Activated CD4-positive, alpha-beta T cell treated with anti-CD3 and anti-CD28 coated beads for 24 hours (primary cell): ENCODE measurements at regions not wholly inside any gene's neighbourhood (a gene's known extent, or its start where the extent isn't known, plus 50 kb on each side); places are given as distances from the start of the nearest gene placed in this dataset.
"Not testable (repeated sequence)": the region's sequence is repeated elsewhere in the genome, so short reads cannot be mapped to it uniquely, and the experiment has no call there.

Experiments
- DNase-seq, 2 donors: peaks; one replicate each; pipeline ENCODE4 v3.0.0-alpha.2; 2020; ENCODE audit warnings: low read depth in 2 of 2

DNA sequence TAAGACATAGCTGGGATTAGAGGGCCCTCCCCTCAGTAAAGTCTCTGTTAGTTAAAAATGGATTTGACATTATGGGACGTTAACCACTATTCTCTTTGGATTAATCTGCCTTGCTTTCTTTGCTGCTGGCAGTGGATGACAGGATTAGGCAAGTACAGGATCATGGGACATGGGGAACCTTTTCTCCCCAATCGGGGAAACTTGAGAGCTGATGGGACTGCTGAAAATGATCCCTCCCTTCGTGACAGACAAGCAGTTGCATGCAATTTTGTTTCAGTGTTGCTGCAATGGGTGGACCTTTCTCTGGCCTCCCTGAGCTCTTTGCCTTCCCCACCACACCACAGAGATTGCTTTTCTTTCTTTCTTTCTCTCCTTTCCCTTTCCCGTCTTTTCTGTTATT lies 120.2 kb upstream of the BANK1 start:
- no peak for DNase-seq

DNA sequence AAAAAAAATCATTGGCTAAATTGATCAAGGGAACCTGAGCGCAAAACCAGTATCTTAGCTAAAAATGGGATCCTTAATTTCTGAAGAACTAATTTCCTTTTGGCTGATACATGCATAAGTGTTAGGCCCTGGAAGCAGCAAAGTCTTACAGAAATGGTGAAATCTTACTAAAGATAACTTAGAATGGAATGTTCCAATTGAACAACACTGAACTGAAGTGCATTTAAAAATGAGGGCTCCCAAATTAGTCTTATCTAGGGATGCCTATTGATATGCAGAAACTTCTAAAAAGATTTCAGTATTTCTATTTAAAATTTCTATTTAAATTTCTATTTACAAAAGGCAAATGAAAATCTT lies 120.7 kb upstream of the BANK1 start:
- DNase-seq = no peak

DNA sequence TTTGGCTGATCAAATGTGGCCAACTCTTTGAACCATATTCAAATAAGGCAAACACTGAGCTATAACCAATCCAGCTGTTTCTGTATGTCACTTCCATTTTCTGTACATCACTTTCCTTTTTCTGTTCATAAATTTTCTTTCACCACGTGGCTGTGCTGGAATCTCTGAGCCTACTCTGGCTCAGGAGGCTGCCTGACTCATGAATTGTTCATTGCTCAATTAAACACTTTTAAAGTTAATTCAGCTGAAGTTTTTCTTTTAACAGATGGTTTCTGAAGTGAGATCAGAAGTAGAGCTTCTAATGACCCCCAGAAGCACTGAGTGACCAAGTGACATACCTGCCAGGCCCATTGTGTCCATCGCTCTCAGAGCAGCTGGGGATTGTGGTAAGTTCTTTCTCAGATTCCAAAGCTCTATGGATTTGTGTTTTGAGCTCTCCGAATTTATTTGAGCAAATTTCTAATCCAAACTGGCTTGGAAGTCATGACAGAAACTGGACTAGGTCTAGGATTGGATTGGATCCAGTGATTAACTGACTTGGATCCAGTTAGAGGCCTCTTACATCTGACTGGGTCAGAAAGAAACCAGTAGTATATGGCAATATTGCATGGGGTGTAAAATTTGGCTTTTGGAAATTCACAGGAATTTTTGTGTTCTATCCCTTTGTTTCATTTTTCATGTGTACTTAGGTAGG lies 121.2 kb upstream of the BANK1 start:
- DNase-seq = no peak

DNA sequence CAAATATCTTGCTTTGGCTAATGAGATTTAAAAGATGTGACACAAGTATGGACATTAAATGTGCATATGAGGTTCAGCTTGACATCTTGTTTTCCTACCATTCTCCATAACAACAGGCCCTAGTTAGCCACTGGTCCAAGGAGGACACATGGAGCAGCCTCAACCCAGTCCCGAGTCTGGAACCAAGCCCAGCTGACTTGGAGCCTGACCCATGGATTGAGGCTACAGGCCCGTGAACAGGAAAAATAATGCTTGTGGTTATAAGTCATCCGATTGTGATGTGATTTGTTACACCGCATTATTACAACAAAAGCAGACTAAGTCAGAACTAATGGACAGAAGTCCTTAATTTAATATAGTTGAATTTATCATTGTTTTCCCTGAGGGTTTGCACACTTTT lies 123.2 kb upstream of the BANK1 start:
- no peak for DNase-seq

DNA sequence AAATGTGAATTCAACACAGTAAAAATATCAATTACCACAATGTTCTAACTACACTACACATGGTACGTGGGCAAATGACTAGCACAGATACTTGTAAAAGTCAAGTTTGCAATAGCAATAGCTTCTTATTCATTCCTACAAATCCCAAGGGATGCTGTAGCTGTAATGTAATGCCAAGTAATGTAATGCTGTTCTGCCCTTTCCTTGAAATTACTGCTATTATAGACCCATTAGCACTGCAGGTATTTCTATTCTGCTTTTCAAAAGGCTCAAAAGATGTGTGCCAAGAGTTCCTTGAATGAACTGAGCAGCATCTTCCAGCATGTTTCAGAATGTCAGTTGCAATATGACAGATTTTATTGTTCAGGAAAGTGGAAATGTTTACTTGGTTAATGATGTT lies 129.9 kb upstream of the BANK1 start:
- DNase-seq = no peak

DNA sequence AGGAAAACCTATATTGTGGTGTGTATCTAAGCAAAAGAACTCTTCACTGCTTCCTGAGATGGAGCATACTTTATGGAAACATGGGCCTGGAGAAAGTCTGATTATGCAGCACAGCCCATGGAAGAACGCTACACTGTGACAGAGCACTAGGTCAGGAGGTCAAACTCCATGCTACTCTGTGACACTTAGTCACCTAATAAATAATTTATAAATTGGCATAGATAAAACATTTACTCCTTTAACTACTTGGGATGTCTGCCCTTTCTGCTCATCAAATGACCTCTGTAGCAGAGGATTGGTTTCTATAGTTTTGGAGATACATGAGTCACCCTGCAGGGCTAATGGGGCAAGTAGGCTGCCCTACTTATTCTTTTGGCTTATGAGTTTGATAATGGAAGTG lies 134.7 kb upstream of the BANK1 start:
- no peak for DNase-seq

DNA sequence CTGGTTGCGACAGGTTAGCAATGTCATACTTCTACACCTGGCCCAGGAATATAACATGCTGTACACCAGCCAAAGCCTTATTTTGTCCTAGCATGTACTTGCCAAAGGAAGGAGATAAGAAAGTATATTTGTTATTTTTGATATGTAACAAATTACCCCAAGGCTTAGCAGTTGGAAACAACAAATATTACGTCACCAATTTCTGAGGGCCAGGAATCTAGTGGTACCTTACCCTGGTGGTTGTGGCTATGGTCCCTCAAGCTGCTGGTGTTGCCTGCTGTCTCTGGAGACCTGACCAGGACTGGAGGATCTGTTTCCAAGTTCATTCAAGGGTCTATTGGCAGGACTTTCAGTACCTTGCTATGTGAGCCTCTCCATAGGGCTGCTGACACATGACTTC lies 135.5 kb upstream of the BANK1 start:
- DNase-seq = no peak

DNA sequence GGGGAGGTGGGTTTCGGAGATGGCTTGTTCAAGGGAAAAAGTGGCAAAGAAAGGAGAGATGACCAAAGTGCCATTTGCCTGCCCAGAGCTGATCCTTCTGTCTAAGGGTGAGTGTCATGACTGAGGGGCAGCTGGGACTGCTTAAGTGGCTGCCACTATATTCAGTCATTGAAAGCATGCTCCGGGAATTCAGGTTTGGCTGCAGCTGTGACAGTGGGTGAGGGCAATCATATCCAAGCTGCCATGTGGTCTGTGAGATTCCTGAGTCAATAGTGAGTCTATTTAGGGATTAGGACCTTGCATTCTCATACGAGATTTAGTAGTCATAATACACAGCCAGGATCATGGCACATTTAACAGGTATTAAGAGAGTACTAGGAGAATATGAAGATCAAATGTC lies 138.8 kb upstream of the BANK1 start:
- no peak for DNase-seq

DNA sequence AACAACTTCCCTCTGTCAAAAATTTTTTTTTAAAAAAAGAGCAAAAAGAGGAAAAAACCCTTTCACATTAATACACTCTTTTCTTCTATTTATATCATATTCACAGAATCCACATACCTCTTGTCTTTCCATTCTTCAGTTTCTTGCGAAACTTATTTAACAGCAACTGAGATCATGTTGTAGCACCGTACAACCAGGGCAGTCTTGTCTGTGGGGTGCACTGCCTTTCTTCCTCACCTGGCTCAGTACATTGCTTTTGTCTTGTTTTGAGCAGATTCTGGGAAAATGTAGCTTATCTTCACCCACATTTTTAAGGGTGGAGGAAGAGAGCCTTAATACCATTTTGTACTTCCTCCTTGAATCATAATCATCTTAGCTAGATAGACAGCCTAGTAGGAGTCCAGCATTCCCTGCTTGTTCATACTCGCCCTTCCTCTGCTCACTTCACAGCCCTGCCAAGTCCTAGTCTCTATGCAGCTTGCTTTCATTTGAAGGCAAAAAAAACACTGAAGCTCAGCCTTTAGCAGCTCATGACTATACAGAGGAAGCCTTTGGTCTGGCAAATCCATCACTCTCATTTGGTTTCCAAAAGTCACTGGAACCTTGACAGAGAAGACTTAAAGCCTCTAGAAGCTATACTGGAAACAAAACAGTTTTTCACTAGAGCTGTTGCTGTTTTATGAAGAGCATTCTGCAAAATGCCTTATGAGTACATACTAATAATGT lies 140.6 kb upstream of the BANK1 start:
- DNase-seq = no peak

DNA sequence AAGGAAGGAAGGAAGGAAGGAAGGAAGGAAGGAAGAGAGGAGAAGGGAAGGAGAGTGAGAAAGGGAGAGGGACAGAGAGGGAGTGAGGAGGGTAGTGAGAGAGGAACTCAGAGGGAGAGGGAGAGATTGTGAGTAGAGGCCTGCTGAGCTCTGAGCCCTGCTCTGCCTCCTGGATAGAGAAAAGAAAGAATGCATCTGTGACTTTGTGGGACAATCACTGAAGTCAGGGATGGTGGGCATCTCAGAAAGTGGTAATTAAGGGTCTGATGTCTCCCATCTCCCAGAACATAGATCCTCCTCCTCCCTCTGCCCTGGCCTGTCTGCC lies 142.9 kb upstream of the BANK1 start:
- DNase-seq = no peak

DNA sequence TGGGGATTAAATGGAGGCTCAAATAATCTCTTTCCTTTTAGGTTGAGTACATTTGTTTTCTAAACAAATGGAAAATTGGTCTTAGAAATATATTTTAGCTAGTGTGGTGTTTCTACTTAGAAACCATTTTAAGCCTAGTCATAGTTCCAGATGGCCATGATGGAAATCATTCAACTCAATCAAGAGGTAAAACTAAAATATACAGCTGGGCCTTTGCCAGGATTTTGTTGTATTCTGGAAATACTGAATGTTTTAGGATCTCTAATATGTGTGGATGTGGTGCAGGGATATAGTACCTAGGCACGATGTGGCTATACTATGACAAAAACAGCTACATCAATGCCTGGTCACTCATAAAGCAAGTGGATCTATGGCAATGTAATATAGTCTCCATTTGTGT lies 146.0 kb upstream of the BANK1 start:
- no peak for DNase-seq

DNA sequence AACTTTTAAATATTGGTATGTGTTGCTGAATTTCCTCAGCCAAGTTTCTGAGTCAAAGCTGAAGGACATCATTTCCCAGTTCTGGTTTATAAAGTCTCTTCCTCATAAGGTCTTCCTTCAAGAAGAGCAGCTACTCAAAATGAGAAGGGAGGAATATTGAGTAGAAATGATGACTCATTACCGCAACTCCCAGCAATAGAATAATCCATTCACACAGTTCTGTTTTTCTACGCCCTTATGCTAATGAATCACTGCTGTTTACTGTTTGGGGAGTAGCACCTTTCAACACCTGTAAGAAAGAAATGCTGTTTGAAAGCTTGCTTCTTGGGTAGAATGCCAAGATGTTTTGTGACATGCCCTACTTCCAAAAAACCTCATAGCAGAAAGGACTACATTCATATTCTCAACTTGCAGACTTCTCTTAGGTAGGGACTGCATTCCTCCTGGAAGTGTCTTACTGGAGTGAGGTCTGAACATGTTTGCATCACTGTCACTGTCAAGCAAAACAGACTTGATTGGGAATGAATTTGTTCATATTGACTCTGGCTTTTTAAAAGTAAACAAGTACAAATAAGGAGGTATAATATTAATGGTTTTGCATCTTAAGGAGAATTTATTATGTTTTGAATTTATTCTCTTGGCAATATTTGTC lies 147.2 kb upstream of the BANK1 start:
- no peak for DNase-seq

DNA sequence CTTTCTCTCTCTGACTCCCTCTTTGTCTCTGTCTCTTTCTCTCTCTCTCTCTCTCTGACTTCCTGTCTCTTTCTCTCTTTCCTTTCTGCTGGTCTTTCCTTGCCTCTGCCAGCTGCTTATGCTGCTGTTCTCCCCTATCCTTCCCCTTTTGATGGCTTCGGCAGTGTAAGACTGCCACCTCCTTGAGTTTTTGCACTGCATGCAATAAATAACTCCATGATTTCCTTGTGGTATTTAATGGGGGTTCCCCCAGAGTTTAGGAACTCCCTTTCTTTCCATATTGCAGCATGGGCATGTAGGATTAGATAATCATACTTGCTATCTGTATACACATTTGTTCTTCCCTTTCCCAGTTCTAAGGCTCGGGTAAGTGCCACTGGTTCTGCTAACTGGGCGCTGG lies 157.8 kb upstream of the BANK1 start:
- not testable (repeated sequence) for DNase-seq

DNA sequence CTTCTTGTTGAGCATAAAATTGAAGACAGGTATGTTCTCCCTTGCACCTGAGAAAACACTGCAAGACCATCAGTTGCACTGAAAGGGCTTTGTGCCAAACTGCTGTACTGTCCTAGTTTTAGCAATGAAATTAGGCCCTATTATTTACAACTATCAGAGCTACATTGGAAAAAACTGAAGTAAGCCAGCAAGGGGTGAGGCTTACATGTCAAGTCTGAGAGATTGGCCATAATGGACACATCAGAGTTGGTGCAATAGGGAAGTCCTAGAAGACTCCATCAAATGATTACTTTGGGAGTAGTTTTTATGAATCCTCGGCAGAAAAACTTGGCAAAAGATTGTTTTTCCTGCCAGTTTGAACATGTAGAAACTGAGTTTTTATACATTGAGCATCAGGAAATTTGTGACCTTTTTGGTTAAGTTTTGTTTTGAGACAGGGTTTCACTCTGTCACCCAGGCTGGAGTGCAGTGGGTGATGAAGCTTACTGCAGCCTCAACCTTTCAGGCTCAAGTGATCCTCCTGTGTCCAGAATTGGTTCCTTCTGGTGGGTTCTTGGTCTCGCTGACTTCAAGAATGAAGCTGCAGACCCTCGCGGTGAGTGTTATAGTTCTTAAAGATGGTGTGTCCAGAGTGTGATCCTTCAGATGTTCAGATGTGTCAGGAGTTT lies 160.1 kb upstream of the BANK1 start:
- no peak for DNase-seq

DNA sequence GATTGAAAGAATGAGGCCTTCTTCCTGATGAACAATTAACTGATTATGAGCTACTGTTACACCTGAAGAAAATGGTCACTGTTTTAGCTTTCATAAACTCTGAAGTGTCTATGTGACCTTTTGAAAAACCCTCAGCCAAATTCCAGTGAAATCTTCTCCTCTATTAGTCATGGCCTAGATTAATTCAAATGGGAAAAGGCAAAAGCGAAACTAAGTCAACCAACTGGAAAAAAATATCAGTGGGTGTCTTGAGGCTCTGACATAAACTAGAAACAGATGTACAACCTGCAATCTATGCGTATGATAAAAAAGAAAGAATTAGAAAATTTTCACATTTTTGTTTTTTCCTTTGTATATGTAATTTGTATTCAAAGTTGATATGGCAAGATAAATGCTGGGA lies 169.4 kb upstream of the BANK1 start:
- no peak for DNase-seq

DNA sequence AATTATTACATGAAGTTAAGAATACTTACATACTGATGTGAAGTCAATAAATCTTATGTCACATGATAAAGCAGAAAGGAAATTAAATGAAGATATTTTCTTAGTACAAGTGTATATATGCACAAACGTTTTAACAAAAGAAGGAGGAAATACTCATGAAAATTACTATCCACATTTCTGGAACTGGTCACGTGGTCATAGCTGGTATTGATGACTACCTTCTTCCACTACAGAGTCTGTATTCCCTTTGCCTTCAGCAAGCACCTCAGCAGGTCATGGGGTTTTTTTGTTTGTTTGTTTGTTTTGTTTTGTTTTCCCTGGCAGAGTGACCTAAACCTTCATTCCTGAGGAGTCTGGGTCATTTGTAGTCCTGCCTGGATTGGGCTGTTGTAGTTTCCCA lies 174.9 kb upstream of the BANK1 start:
- no peak for DNase-seq

DNA sequence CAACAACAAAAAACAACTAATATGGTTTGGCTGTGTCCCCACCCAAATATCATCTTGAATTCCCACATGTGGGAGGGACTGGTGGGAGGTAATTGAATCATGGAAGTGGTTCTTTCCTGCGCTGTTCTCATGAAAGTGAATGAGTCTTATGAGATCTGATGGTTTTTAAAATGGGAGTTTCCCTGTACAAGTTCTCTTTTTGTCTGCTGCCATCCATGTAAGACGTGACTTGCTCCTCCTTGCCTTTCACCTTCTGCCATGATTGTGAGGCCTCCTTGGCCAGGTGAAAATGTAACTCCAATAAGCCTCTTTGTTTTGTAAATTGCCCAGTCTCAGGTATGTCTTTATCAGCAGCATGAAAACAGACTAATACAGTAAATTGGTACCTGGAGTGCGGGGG lies 183.5 kb upstream of the BANK1 start:
- DNase-seq = not testable (repeated sequence)

DNA sequence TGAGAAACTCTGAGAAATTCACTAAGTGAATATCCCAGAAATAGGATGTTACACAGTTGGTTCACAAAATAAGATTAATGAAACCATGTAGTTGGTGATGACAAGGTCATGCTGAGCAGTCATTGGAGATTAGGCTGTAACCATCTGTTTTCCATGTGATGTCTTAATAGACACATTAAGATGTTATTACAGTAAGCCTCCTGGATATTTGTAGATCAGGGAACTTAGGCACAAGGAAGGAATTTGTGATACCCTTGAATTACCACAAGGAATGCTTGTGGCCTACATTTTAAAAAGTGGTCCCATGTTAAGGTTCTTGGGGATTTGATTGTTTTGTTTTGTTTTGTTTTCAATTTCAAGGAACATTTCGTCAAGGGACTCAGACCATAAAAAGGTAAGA lies 185.6 kb upstream of the BANK1 start:
- DNase-seq = no peak

DNA sequence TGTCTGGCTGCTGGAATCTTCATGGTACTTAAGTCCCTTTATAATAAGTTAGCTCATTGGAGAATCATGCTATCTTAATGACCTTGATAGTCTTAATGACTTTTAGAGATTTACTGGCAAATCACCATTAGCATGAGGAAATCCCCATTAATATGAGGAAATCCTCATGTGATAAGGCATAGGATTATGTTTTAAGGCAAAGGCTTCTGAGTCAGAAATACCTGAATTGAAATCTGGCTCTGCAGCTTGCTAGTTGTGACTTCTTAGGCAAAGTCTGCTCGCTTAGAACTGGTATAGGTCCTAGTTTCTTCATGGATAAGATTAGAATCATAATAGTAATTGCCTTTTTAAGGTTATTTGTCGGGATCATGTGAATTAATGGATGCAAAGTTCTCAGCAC lies 190.2 kb upstream of the BANK1 start:
- DNase-seq = no peak

DNA sequence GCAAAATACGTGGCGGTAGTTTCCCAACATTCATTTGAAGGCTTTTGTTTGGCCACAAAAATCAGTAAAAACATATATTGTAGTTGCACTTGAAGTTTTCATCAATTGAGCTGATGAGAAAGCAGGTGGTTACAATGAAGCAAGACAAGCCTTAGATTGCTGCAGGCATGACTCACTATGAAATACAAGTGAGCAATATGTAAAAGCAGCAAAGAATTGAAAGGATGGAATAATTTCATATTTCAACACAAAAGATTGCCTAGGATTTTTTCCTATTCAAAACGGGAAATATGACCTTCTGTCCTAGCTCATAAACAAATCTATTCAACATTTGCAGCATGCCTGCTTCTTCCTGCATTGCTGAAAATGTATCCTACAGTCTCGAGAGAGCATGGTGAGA lies 190.9 kb upstream of the BANK1 start:
- no peak for DNase-seq

DNA sequence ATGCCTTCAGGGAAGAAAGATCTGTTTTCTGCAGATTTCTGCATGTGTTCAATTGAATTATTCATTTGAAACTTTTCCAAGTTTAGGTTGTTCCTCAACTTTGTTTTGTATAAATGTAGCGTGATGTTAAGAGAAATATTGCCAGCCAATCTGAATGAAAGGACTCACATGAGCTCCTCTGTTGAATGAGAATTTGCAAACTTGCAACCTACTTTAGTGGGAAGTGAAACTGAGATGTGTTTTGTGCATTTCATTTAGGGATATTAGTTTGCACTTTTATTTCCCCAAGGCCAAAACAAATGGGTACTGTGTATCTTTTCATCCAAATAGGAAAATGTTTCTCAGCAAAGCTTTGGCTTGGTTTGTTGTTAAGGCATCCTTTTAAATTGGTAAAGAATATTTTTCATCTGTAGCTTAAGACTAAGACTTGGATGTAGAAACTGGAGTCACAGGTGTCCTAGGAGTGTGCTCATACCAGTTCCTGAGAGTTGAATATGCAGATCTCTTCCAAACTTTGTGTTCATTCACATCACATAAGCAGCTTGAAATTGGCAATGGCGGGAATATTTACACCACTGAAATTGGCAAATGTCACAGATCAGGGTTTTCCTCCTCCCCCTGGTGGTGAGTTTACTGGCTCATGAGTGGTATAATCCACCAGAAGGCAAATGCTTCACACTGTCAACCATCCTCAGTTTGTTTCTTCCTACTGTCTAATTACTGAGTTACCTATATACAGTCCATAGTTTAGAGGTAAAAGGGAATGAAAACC lies 193.6 kb upstream of the BANK1 start:
- DNase-seq = peak in 1 of 2 donors; percentile 22

DNA sequence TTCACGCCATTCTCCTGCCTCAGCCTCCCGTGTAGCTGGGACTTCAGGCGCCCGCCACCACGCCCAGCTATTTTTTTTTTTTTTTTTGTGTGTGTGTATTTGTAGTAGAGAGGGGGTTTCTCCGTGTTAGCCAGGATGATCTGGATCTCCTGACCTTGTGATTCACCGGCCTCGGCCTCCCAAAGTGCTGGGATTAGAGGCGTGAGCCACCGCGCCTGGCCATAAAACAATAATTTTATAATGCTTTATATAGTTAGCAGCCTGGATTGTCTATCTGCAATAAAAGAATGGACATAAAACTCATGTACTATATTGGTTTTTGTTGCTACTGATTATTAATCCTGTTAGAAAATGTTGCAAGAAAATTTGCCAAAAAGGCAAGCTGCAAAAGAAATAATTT lies 195.9 kb upstream of the BANK1 start:
- DNase-seq = no peak
